Hematopoietic multipotent progenitor cell treated with erythropoietin and hydrocortisone succinate and interleukin-3 and kit ligand, for 8 days (in vitro differentiated cells): ENCODE measurements at regions not wholly inside any gene's neighbourhood (a gene's known extent, or its start where the extent isn't known, plus 50 kb on each side); places are given as distances from the start of the nearest gene placed in this dataset.
"Not testable (repeated sequence)": the region's sequence is repeated elsewhere in the genome, so short reads cannot be mapped to it uniquely, and the experiment has no call there.

Experiments
- DNase-seq: peaks from one replicate; pipeline ENCODE4 v3.0.0-alpha.2; 2015

DNA sequence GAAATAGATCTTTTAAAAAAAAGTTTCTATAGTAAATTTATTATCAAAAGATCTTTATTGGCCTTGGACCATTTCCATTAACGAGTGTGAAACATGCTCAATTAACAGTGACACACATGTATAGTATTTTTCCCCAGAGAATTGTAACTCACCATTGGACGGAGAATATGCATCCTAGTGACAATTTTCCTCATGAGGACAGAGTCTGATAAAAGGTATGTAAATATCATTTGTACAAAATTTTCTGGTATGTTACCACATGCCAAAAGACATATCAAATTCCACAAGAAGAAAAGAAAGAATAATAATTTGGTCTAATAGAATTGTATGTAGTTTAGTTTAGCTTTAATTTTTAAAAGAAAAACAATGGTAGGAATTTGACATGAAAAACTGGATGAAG, 1096.0 kb upstream of the FLRT2 start:
- DNase-seq = no peak

- no peak for DNase-seq
Observed at GRCh38 chr14:84435820-84436324, 1094.1 kb upstream of the FLRT2 start.

DNA sequence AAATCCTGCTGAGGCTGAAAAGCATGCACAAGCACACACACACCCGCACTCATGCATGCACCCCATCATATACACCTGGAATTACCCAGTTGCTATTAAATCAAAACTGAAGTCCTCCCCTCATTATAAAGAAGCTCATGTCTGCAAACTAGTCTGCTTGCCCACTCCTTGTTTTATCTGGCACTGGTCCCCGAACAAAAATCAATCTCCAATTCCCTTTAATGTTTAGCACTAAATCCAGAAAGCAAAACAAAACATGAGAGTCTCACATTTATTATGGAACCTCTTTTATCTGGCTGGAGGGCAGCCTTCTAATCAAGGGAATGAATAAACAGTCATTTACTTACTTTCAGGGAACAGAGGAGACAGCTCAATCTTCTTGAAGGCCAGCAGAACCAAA, 1093.4 kb upstream of the FLRT2 start:
- no peak for DNase-seq

DNA sequence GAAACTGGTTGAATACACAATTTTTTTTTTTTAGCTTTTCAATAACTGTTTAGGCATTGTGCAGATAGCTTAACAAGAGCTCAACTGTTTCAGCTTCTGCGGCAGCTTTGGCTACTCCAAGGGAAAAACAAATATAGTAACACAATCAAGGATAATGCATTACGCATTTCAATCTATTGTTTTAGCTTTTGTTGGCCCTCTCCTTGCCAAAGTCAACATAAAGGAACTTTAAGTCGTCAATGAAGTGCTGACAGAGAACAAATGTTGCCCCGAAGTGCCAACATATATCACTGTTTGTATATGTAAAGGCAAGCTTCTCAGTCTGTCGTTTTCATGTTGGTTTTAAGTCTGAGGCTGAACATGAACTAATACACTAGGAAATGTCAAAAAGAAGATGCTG, 1087.4 kb upstream of the FLRT2 start:
- DNase-seq = no peak

- no peak for DNase-seq
Observed at GRCh38 chr14:84445486-84445885, 1084.5 kb upstream of the FLRT2 start.

- DNase-seq = no peak
Observed at GRCh38 chr14:84446250-84446649, 1083.7 kb upstream of the FLRT2 start.

DNA sequence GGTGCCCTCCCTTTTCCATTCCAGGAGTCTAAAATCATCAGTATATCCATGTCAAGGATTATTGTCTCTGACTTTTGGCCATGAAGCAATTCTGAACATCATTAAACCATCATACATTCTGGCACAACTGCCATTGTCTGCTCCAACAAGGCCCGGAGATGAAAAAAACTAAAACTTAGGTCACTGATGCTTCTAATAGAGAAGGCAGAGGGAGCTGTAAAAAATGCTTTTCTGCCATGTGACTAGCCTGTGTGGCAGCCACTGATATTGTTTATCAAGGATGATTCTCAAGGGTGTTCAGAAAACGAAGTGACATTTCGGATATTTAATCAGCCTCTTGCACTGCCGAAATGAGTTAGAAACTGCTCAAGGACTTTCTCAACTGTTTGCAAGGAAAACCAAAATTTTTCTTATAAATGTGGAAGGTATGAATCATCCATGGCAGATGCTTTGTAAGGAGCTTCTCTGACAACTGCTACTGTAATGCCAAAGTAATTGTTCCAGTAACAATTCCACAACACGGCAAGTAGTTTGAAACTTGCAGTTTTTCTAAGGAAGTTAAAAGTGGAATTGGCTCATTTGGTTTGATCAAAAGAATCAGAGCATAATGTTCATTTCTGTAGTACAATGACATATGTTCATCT, 1076.5 kb upstream of the FLRT2 start:
- no peak for DNase-seq

GRCh38 chr14:84454114-84454513, 1075.8 kb upstream of the FLRT2 start:
- no peak for DNase-seq

- no peak for DNase-seq
Observed at GRCh38 chr14:84456946-84457345, 1073.0 kb upstream of the FLRT2 start.

GRCh38 chr14:84458881-84459280, 1071.1 kb upstream of the FLRT2 start:
- DNase-seq = no peak

- DNase-seq = no peak
Observed at GRCh38 chr14:84465880-84466279, 1064.1 kb upstream of the FLRT2 start.

DNA sequence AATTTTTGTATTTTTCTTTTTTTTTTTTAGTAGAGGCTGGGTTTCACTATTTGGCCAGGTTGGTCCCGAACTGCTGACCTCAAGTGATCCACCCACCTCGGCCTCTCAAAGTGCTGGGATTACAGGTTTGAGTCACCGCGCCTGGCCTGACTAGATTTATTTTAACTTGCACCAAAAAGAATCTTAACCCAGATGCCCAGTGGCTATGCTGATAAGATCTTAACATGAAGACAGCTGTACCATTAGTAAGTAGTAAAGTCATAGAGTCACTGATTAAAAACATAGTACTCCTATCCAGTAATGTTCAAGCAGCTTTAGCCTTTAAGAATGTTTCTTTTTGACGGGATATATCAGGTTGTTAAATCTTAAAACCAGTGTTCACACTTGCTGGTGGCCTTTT, 1061.8 kb upstream of the FLRT2 start:
- DNase-seq = no peak

- DNase-seq = no peak
Observed at GRCh38 chr14:84477996-84478395, 1051.9 kb upstream of the FLRT2 start.

DNA sequence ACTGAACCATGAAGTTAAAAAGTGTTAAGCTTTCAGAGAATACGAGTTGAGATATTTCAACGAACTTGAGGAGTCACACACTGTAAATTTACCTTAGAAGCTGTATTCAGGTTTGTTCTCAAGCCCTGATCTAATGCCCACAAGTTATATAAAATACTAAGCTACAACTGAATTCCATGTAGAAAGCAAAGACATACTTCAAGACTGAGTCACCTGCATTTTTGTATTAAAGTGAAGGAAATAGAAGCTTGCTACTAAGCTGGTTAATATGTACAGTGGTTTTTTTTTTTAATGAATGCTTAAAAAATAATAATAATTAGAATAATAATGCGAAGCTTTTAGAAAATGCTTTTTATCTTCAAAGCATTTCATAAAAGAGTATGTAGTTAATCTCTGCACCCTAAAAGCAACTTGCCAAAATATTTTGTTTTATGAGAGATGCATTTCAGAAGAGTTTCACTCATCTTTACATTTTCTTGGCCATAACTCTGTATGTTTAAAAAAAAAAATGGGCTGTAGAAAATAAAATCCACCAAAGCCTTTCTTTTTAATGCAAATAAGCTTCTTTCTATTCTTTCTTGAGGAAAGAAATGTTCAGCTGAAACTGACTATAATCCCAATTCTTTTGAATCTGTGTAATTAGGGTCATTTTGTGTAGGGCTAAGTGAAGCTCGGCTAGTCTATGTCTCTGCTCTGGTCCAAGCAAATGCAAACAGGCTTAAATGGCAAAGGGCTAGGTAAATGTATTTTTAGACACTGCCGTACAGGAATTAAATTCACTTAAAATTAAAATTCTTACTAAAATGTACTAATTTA, 1047.5 kb upstream of the FLRT2 start:
- no peak for DNase-seq

DNA sequence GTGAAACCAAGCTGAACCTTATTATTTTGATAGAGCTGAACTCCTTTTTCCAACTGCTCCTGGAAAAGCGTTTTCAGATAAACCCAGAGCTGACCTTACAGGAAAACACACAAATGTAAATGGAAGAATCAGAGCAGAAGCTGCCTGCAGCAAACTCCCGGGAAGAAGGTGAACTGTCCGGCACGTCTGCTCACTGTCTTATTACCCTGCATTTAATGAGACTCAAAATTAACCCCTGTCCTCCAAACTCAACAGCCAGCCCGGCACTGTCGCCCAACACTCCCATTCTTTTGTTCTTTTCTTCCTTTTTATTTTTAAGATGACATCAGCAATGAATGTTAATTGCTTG, 1046.9 kb upstream of the FLRT2 start:
- DNase-seq = no peak

- not testable (repeated sequence) for DNase-seq
Observed at GRCh38 chr14:84484243-84484642, 1045.7 kb upstream of the FLRT2 start.

- no peak for DNase-seq
Observed at GRCh38 chr14:84485036-84485435, 1044.9 kb upstream of the FLRT2 start.

GRCh38 chr14:84490081-84490480, 1039.9 kb upstream of the FLRT2 start:
- DNase-seq = no peak

DNA sequence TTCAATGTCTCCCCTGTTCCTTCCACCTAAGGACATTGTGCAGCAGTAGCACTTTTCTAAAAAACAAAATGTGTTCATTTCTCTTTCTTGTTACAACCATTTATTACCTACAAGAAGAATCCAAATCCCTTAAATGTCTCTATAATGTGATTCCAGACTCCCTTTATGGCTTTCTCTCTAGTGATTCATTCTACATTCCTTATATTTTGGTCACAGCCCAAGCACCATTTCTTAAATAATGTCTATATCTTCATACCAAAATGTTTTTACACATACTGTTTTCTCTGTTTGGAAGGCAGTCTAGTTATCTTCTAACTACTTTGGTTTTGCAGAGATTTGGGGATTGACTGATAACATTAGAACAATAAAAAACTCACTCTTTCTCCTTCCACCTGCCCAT, 1037.3 kb upstream of the FLRT2 start:
- DNase-seq = no peak

DNA sequence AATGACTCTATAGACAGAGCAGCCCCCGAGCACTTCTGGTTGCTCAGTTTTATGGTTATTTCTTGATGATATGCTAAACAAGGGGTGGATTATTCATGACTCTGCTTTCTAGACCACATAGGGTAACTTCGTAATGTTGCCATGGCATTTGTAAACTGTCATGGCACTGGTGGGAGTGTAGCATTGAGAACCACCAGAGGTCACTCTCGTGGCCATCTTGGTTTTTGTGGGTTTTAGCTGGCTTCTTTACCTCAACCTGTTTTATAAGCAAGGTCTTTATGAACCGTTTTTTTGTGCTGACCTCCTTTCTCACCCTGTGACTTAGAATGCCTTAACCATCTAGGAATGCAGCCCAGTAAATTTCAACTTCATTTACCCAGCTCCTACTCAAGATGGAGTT, 1036.2 kb upstream of the FLRT2 start:
- no peak for DNase-seq

DNA sequence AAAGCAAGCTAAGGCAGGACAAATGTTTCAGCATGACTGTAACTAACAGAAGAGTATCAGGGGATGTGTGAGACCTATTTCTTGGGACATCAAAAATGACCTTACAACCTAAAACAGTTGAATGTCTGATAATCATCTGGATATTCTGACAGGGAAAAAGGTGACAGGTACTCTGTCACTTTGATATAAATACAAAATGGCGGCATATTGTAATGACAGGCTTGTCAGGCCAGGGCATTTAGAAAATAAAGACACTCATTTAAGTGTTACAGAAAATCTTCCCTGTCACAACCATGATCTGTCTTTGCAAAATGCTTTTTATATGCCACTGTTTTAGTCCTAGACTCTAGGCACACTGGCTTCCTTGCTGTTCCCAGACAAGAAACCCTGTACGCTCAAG, 1033.3 kb upstream of the FLRT2 start:
- no peak for DNase-seq

DNA sequence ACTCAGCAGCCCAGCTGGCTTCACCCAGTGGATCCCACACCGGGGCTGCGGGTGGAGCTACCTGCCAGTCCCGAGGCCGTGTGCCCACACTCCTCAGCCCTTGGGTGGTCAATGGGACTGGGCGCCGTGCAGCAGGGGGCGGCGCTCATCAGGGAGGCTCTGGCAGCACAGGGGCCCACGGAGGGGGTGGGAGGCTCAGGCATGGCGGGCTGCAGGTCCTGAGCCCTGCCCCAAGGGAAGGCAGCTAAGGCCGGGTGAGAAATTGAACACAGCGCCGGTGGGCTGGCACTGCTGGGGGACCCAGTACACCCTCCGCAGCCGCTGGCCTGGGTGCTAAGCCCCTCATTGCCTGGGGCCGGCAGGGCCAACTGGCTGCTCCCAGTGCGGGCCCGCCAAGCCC, 1017.1 kb upstream of the FLRT2 start:
- DNase-seq = not testable (repeated sequence)

DNA sequence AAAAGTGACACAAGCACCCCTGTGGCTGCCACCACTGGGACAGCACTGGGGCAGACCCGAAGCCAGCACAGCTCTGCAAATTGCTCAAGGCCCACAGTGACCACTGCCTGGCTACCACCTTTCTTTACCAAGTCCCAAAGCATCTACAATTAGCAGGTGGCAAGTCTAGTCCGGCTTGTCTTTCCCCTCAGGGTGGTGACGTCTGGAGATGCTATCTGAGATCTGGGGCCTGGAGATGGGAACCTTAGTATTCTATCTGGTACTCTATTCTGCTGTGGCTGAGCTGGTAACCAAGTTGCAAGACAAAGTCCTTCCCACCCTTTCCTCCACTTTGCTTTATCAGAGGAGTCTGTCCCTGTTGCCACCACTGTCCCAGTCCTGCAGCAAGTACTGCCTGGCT, 1010.1 kb upstream of the FLRT2 start:
- DNase-seq = no peak

DNA sequence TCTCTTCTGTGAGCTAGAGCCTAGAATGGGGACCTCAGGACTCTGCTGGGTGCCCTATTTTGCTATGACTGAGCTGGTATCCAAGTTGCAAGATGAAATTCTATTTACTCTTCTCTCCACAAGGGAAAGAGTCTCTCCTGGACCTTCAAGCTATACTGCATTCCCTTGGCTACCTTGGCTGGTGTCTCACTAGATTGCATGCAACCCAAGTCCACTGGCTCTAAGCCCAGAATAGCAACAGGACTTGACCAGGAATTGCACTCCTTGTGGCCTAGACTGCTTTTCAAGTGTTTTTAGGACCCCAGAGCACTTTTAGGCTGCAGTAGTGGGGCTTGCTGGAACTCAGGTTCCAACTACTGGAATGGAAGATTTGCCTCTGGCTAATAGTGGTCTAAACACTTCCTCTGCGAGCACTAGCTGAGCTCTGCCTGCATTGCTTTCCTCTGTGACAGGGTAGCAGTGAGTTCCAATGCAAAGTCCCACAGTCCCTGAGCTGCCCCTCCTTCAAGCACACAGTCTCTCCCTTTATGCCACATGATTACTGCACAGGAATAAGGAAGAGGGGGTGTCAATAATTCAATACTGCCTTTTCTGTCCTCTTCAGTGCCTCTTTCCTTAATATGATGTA, 1009.1 kb upstream of the FLRT2 start:
- DNase-seq = no peak
